Trophoblast cell (in vitro differentiated cells and primary cell): ENCODE measurements at regions not wholly inside any gene's neighbourhood (a gene's known extent, or its start where the extent isn't known, plus 50 kb on each side); places are given as distances from the start of the nearest gene placed in this dataset.
A peak's percentile ranks its signal among the peaks of the same experiment; 100 is the strongest.

Experiments used
- DNase-seq, 2 donors: peaks; one replicate each; pipeline ENCODE4 v3.0.0-alpha.2; 2016
- H2AFZ ChIP-seq: 2 replicates; pipeline ENCODE4 v1.6.1; 2013; ENCODE audit warnings: low read length, moderate library complexity, mild to moderate bottlenecking; ENCODE audit not compliant: insufficient read depth, poor library complexity
- H2AK5ac ChIP-seq: 2 replicates; pipeline ENCODE4 v1.6.1; 2013; ENCODE audit warnings: mild to moderate bottlenecking, low read length
- H2BK120ac ChIP-seq: 2 replicates; pipeline ENCODE4 v1.6.1; 2013; ENCODE audit warnings: low read length, mild to moderate bottlenecking, moderate library complexity; ENCODE audit not compliant: insufficient read depth, poor library complexity
- H2BK12ac ChIP-seq: 2 replicates; pipeline ENCODE4 v1.6.1; 2013; ENCODE audit warnings: mild to moderate bottlenecking, low read length, moderate library complexity
- H2BK5ac ChIP-seq: 2 replicates; pipeline ENCODE4 v1.6.1; 2013; ENCODE audit warnings: low read length, low read depth, moderate library complexity, mild to moderate bottlenecking; ENCODE audit not compliant: poor library complexity
- H3K14ac ChIP-seq: 2 replicates; pipeline ENCODE4 v1.6.1; 2013; ENCODE audit warnings: mild to moderate bottlenecking, low read length
- H3K18ac ChIP-seq: 2 replicates; pipeline ENCODE4 v1.6.1; 2013; ENCODE audit warnings: mild to moderate bottlenecking, low read length
- H3K23ac ChIP-seq: 2 replicates; pipeline ENCODE4 v1.6.1; 2013; ENCODE audit warnings: low read length
- H3K27ac ChIP-seq: 2 replicates; pipeline ENCODE4 v1.5.1; 2013; ENCODE audit warnings: low read depth, mild to moderate bottlenecking, inconsistent platforms, low read length, moderate library complexity
- H3K27me3 ChIP-seq: 2 replicates; pipeline ENCODE4 v1.6.1; 2013; ENCODE audit warnings: inconsistent platforms, mild to moderate bottlenecking, low read length, moderate library complexity; ENCODE audit not compliant: insufficient read depth
- H3K36me3 ChIP-seq, 2 experiments: 1 replicate in 1 of 2; 2 replicates in 1 of 2; pipeline ENCODE4 v1.6.1; 2013; ENCODE audit warnings: low read length in 2 of 2, mild to moderate bottlenecking in 2 of 2, moderate library complexity in 1 of 2; ENCODE audit not compliant: insufficient read depth in 2 of 2, control insufficient read depth in 1 of 2
- H3K4ac ChIP-seq: 2 replicates; pipeline ENCODE4 v1.6.1; 2013; ENCODE audit warnings: low read depth, mild to moderate bottlenecking, low read length, moderate library complexity
- H3K4me1 ChIP-seq, 2 experiments: 1 replicate in 1 of 2; 2 replicates in 1 of 2; pipeline ENCODE4 v1.6.1; 2013; ENCODE audit warnings: low read length in 2 of 2, mild to moderate bottlenecking in 2 of 2, moderate library complexity in 1 of 2; ENCODE audit not compliant: insufficient read depth in 2 of 2, control insufficient read depth in 1 of 2
- H3K4me2 ChIP-seq: 2 replicates; pipeline ENCODE4 v1.6.1; 2013; ENCODE audit warnings: inconsistent platforms, mild to moderate bottlenecking, low read length, moderate library complexity
- H3K4me3 ChIP-seq: 2 replicates; pipeline ENCODE4 v1.5.1; 2013; ENCODE audit warnings: mild to moderate bottlenecking, low read depth, low read length, inconsistent platforms
- H3K79me1 ChIP-seq: one replicate; pipeline ENCODE4 v1.6.1; 2013; ENCODE audit warnings: low read length
- H3K79me2 ChIP-seq: 2 replicates; pipeline ENCODE4 v1.6.1; 2013; ENCODE audit warnings: low read length, mild to moderate bottlenecking; ENCODE audit not compliant: control insufficient read depth, insufficient read depth, poor library complexity
- H3K9ac ChIP-seq: 2 replicates; pipeline ENCODE4 v1.6.1; 2013; ENCODE audit warnings: mild to moderate bottlenecking, low read length
- H3K9me3 ChIP-seq: 2 replicates; pipeline ENCODE4 v1.6.1; 2013; ENCODE audit warnings: low read depth, mild to moderate bottlenecking, control low read depth, inconsistent platforms, low read length; ENCODE audit not compliant: insufficient read depth
- H4K12ac ChIP-seq: 2 replicates; pipeline ENCODE4 v1.6.1; 2013; ENCODE audit warnings: low read depth, mild to moderate bottlenecking, low read length, moderate library complexity
- H4K8ac ChIP-seq: 2 replicates; pipeline ENCODE4 v1.6.1; 2013; ENCODE audit warnings: low read depth, mild to moderate bottlenecking, low read length, moderate library complexity
- H4K91ac ChIP-seq: one replicate; pipeline ENCODE4 v1.6.1; 2013; ENCODE audit warnings: low read depth, mild to moderate bottlenecking, low read length, moderate library complexity
- WGBS: extraction: QIAGEN DNeasy Blood & Tissue Kit; methylation state at CpG from one replicate; pipeline ENCODE4 v1.1.7; 2013; ENCODE audit warnings: missing lambda C conversion rate; ENCODE audit not compliant: insufficient read length, insufficient coverage; ENCODE audit errors: extremely low coverage; 5-methylcytosine and 5-hydroxymethylcytosine counted together

- no peak overlapping the region for H4K91ac ChIP-seq
Measured at GRCh38 chr6:91317247-91317835, 730.5 kb upstream of the MAP3K7 start.

DNA sequence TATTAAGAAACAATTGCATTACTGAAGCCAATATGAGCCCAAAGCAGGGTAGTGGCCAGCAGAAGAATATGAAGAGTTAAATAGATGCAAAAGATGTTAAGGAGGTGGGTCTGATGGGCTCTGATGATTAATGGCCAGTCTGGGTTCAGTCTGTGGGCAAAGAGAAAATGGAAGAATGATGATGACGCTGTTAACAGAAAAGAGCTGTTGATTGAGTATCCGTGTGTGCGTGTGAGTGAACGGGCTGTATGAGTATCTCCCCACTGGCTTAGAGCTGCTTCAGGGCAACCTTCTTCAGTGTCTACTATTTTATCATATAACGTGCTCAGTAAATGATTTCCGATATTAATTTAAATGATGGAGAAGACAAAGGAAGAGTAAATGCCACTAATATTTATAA is 723.3 kb upstream of the MAP3K7 start:
- Histone ChIP-seq H3K4ac (no peak overlapping the region), H2BK12ac (no peak overlapping the region), H4K12ac (no peak overlapping the region), H3K9me3 (no peaks in the 10 kb centered on the region), H3K9ac (no peak overlapping the region), H3K23ac (no peak overlapping the region), H3K4me3 (no peak overlapping the region), H3K14ac (no peak overlapping the region), H3K27ac (no peak overlapping the region), H2AK5ac (no peak overlapping the region), H3K79me1 (no peaks in the 10 kb centered on the region), H2BK120ac (no peak overlapping the region), H2BK5ac (no peak overlapping the region), H3K27me3 (no peaks in the 10 kb centered on the region), H4K91ac (no peak overlapping the region), H4K8ac (no peak overlapping the region), H3K18ac (no peak overlapping the region), H3K79me2 (no peaks in the 10 kb centered on the region), H3K4me2 (no peak overlapping the region), H2AFZ (no peak overlapping the region), H3K4me1 (no peaks in the 10 kb centered on the region), H3K36me3 (no peaks in the 10 kb centered on the region)
- DNase-seq = no peak
- WGBS = no CpG with 5 or more reads among the region's 6 CpGs

More at GRCh38 chr6:91317247-91317835, 730.5 kb upstream of the MAP3K7 start:
- H3K79me1 ChIP-seq = no peaks in the 10 kb centered on the region
- no peak overlapping the region for H2BK5ac ChIP-seq
- H2BK12ac ChIP-seq = no peak overlapping the region
- no peaks in the 10 kb centered on the region for H3K79me2 ChIP-seq
- H2AK5ac ChIP-seq = no peak overlapping the region
- H3K4ac ChIP-seq = no peak overlapping the region
- no peak overlapping the region for H4K8ac ChIP-seq
- H3K14ac ChIP-seq = no peak overlapping the region
- no peaks in the 10 kb centered on the region for H3K9me3 ChIP-seq
- H2AFZ ChIP-seq = no peak overlapping the region
- no peak overlapping the region for H3K9ac ChIP-seq
- no peaks in the 10 kb centered on the region for H3K27me3 ChIP-seq
- H3K4me1 ChIP-seq = no peaks in the 10 kb centered on the region
- no peak overlapping the region for H4K12ac ChIP-seq
- H3K4me2 ChIP-seq = no peak overlapping the region
- no peak overlapping the region for H3K27ac ChIP-seq
- no peak overlapping the region for H2BK120ac ChIP-seq
- no CpG with 5 or more reads among the region's 2 CpGs for WGBS
- H3K36me3 ChIP-seq = no peaks in the 10 kb centered on the region
- H3K4me3 ChIP-seq = no peak overlapping the region
- DNase-seq = no peak
- H3K23ac ChIP-seq = no peak overlapping the region
- H3K18ac ChIP-seq = no peak overlapping the region

DNA sequence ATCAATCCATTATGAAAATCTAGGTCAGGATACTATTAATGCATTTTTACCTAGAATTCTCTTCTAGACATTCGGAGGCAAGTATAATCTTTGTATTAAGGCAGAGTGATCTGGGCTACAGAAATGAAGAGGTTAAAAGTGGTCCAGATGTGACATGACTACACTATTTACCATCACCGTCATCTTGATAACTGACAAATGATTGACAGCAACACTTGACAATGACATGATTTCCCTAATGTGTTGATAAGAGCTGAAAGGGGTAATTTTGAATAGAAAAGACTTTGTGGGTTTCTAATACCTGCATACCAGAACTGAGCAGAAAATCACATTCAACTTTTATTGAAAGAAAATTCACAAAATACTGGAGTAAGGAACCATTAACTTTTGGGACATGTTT is 718.9 kb upstream of the MAP3K7 start:
- no peak for DNase-seq

GRCh38 chr6:91304521-91304920 is 717.6 kb upstream of the MAP3K7 start:
- Histone ChIP-seq H2BK120ac (no peak overlapping the region), H4K91ac (no peak overlapping the region), H2BK5ac (no peak overlapping the region), H4K8ac (no peak overlapping the region), H2AK5ac (no peak overlapping the region), H3K23ac (no peak overlapping the region), H3K27me3 (no peaks in the 10 kb centered on the region), H3K18ac (no peak overlapping the region), H3K9me3 (no peaks in the 10 kb centered on the region), H3K14ac (no peak overlapping the region), H3K4me3 (no peak overlapping the region), H3K4ac (no peak overlapping the region), H2BK12ac (no peak overlapping the region), H3K27ac (no peak overlapping the region), H2AFZ (no peak overlapping the region), H3K36me3 (no peaks in the 10 kb centered on the region), H3K4me1 (no peaks in the 10 kb centered on the region), H3K79me1 (no peaks in the 10 kb centered on the region), H4K12ac (no peak overlapping the region), H3K79me2 (no peaks in the 10 kb centered on the region), H3K4me2 (no peak overlapping the region), H3K9ac (no peak overlapping the region)
- peak; percentile 12 to 42 for DNase-seq
- no CpG with 5 or more reads among the region's 3 CpGs for WGBS

More for the DNA sequence above, 718.9 kb upstream of the MAP3K7 start:
- H3K79me2 ChIP-seq = no peaks in the 10 kb centered on the region
- no peak overlapping the region for H4K91ac ChIP-seq
- H3K79me1 ChIP-seq = no peaks in the 10 kb centered on the region
- no peak overlapping the region for H2AFZ ChIP-seq
- no peak overlapping the region for H2BK120ac ChIP-seq
- no peaks in the 10 kb centered on the region for H3K9me3 ChIP-seq
- no peak overlapping the region for H3K4me3 ChIP-seq
- H3K18ac ChIP-seq = no peak overlapping the region
- no peaks in the 10 kb centered on the region for H3K36me3 ChIP-seq
- no peaks in the 10 kb centered on the region for H3K27me3 ChIP-seq
- no peak overlapping the region for H2BK5ac ChIP-seq
- H2AK5ac ChIP-seq = no peak overlapping the region
- no peaks in the 10 kb centered on the region for H3K4me1 ChIP-seq
- H3K4ac ChIP-seq = no peak overlapping the region
- H3K27ac ChIP-seq = no peak overlapping the region
- no peak overlapping the region for H3K9ac ChIP-seq
- no peak overlapping the region for H2BK12ac ChIP-seq
- no peak overlapping the region for H4K8ac ChIP-seq
- no CpG with 5 or more reads among the region's 2 CpGs for WGBS
- H4K12ac ChIP-seq = no peak overlapping the region
- H3K4me2 ChIP-seq = no peak overlapping the region
- H3K23ac ChIP-seq = no peak overlapping the region
- H3K14ac ChIP-seq = no peak overlapping the region
